ENCODE measurements at regions not wholly inside any gene's neighbourhood (a gene's known extent, or its start where the extent isn't known, plus 50 kb on each side); places are given as distances from the start of the nearest gene placed in this dataset.

- no peak for DNase-seq
Observed at GRCh38 chr4:126058596-126058995, 743.8 kb downstream of the FAT4 start.

- DNase-seq = no peak
Observed at GRCh38 chr4:126061655-126062054, 746.9 kb downstream of the FAT4 start.

GRCh38 chr4:126065016-126065415 lies 750.3 kb downstream of the FAT4 start:
- no peak for DNase-seq

- no peak for DNase-seq
Observed at GRCh38 chr4:126071346-126072333, 756.9 kb downstream of the FAT4 start.

- DNase-seq = no peak
Observed at GRCh38 chr4:126081336-126081735, 766.6 kb downstream of the FAT4 start.

GRCh38 chr4:126086041-126086440 lies 771.3 kb downstream of the FAT4 start:
- DNase-seq = no peak

GRCh38 chr4:126087101-126087500 lies 772.3 kb downstream of the FAT4 start:
- DNase-seq = no peak

GRCh38 chr4:126097155-126097799 lies 782.5 kb downstream of the FAT4 start:
- DNase-seq = no peak

GRCh38 chr4:126106658-126107057 lies 791.9 kb downstream of the FAT4 start:
- no peak for DNase-seq

GRCh38 chr4:126109836-126110235 lies 795.1 kb downstream of the FAT4 start:
- DNase-seq = no peak

GRCh38 chr4:126113058-126113457 lies 798.3 kb downstream of the FAT4 start:
- no peak for DNase-seq

- no peak for DNase-seq
Observed at GRCh38 chr4:126123611-126124325, 809.0 kb downstream of the FAT4 start.

- DNase-seq = no peak
Observed at GRCh38 chr4:126124818-126125217, 810.1 kb downstream of the FAT4 start.

- no peak for DNase-seq
Observed at GRCh38 chr4:126130215-126130614, 815.5 kb downstream of the FAT4 start.

- DNase-seq = no peak
Observed at GRCh38 chr4:126136922-126137781, 822.4 kb downstream of the FAT4 start.

GRCh38 chr4:126137782-126138170 lies 823.0 kb downstream of the FAT4 start:
- no peak for DNase-seq

GRCh38 chr4:126144543-126145237 lies 829.9 kb downstream of the FAT4 start:
- no peak for DNase-seq

- no peak for DNase-seq
Observed at GRCh38 chr4:126168484-126168883, 853.7 kb downstream of the FAT4 start.

GRCh38 chr4:126172126-126172525 lies 857.4 kb downstream of the FAT4 start:
- DNase-seq = no peak

- DNase-seq = no peak
Observed at GRCh38 chr4:126174627-126175026, 859.9 kb downstream of the FAT4 start.

- DNase-seq = no peak
Observed at GRCh38 chr4:126180642-126181041, 865.9 kb downstream of the FAT4 start.

GRCh38 chr4:126182336-126182735 lies 867.6 kb downstream of the FAT4 start:
- no peak for DNase-seq

Measured in T1000 (cell line).